Right lobe of liver (tissue), 4 donors: ENCODE measurements at regions not wholly inside any gene's neighbourhood (a gene's known extent, or its start where the extent isn't known, plus 50 kb on each side); places are given as distances from the start of the nearest gene placed in this dataset.

ENCODE experiments used
- POLR2A ChIP-seq: fragments of 450-650 bp; IDR thresholded peaks from one replicate; pipeline ENCODE4 v1.6.1; 2017; ENCODE audit warnings: antibody characterized with exemption, mild to moderate bottlenecking
- TF ChIP-seq, protein P1 (sequence below), 4 donors: fragments of 200-600 bp in 3 of 4; fragments of 450-650 bp in 1 of 4; IDR thresholded peaks; one replicate each; pipeline versions ENCODE4 v1.5.1 to v1.8.0; 2016 to 2022; ENCODE audit warnings: antibody characterized with exemption in 4 of 4, mild to moderate bottlenecking in 2 of 4
- donor health status: DM: no; HTN: no; CAD: no.
- donor health status: DM: no; HTN: no; CAD: no.
- donor health status: DM: no; HTN: yes; CAD: no.

GRCh38 chr7:17123020-17123419 is 175.4 kb upstream of the AHR start:
- TF ChIP-seq, protein P1, sequence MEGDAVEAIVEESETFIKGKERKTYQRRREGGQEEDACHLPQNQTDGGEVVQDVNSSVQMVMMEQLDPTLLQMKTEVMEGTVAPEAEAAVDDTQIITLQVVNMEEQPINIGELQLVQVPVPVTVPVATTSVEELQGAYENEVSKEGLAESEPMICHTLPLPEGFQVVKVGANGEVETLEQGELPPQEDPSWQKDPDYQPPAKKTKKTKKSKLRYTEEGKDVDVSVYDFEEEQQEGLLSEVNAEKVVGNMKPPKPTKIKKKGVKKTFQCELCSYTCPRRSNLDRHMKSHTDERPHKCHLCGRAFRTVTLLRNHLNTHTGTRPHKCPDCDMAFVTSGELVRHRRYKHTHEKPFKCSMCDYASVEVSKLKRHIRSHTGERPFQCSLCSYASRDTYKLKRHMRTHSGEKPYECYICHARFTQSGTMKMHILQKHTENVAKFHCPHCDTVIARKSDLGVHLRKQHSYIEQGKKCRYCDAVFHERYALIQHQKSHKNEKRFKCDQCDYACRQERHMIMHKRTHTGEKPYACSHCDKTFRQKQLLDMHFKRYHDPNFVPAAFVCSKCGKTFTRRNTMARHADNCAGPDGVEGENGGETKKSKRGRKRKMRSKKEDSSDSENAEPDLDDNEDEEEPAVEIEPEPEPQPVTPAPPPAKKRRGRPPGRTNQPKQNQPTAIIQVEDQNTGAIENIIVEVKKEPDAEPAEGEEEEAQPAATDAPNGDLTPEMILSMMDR (IDR thresholded peaks at IDR 0.05) = no peak
- no peak for TF ChIP-seq POLR2A
